ENCODE measurements at regions not wholly inside any gene's neighbourhood (a gene's known extent, or its start where the extent isn't known, plus 50 kb on each side); places are given as distances from the start of the nearest gene placed in this dataset.

DNA sequence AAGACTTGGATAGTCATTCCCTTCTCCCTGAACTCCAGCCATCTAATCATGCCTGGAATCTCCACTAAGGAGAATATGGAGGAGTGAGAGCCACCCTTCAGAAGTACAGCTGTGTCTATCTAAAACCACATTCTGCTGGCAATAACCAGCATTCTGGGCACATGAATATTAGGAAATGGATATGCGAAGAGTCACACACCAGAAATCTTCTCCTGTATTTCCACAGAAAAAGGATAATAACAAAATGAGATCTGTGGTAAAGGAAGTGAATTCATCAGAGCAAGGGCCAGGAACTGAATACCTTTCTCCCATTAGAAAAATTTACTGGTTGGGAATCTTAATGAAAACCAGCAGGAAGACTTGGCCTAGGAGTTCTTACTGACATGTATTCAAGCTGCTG is 218.8 kb downstream of the SCG2 start:
- TF ChIP-seq, protein P1, sequence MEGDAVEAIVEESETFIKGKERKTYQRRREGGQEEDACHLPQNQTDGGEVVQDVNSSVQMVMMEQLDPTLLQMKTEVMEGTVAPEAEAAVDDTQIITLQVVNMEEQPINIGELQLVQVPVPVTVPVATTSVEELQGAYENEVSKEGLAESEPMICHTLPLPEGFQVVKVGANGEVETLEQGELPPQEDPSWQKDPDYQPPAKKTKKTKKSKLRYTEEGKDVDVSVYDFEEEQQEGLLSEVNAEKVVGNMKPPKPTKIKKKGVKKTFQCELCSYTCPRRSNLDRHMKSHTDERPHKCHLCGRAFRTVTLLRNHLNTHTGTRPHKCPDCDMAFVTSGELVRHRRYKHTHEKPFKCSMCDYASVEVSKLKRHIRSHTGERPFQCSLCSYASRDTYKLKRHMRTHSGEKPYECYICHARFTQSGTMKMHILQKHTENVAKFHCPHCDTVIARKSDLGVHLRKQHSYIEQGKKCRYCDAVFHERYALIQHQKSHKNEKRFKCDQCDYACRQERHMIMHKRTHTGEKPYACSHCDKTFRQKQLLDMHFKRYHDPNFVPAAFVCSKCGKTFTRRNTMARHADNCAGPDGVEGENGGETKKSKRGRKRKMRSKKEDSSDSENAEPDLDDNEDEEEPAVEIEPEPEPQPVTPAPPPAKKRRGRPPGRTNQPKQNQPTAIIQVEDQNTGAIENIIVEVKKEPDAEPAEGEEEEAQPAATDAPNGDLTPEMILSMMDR (conservative IDR thresholded peaks at IDR 0.05 in 1 of 2, IDR thresholded peaks at IDR 0.05 in 1 of 2; ENCODE audit: low read depth in 1 of 2, low read length in 2 of 2) = no peak
- TF ChIP-seq EZH2 (IDR thresholded peaks at IDR 0.05; ENCODE audit: low read length, missing control alignments) = no peak

Measured in fibroblast of lung (primary cell).